HFF-Myc (cell line): ENCODE measurements at regions not wholly inside any gene's neighbourhood (a gene's known extent, or its start where the extent isn't known, plus 50 kb on each side); places are given as distances from the start of the nearest gene placed in this dataset.
A peak's percentile ranks its signal among the peaks of the same experiment; 100 is the strongest.
"Not testable (repeated sequence)": the region's sequence is repeated elsewhere in the genome, so short reads cannot be mapped to it uniquely, and the experiment has no call there.

Experiments used
- DNase-seq: peaks from one replicate; pipeline ENCODE4 v3.0.0-alpha.2; 2011; ENCODE audit warnings: low read depth; ENCODE audit errors: extremely low read depth
- H3K4me3 ChIP-seq: replicated peaks from 2 replicates; pipeline ENCODE4 v1.5.1; 2011; ENCODE audit warnings: low read depth, mild to moderate bottlenecking, control low read depth, low read length
- CTCF ChIP-seq: IDR thresholded peaks from 2 replicates; pipeline ENCODE4 v1.5.1; 2012; ENCODE audit warnings: mild to moderate bottlenecking, low read depth, low read length, control low read depth; ENCODE audit errors: missing control alignments

GRCh38 chr15:23869396-23869795 lies 182.3 kb upstream of the NDN start:
- H3K4me3 ChIP-seq = no peak overlapping the region
- TF ChIP-seq CTCF = no peak
- DNase-seq = no peak

- not testable (repeated sequence) for H3K4me3 ChIP-seq, DNase-seq
Observed at GRCh38 chr15:23873613-23874012, 186.5 kb upstream of the NDN start.

GRCh38 chr15:23877502-23878412 lies 190.7 kb upstream of the NDN start:
- DNase-seq = no peak
- TF ChIP-seq CTCF = peak; percentile 43
- no peak overlapping the region for H3K4me3 ChIP-seq

- no peak for DNase-seq
- no peak for TF ChIP-seq CTCF
- no peak overlapping the region for H3K4me3 ChIP-seq
Observed at GRCh38 chr15:23881291-23881690, 194.2 kb upstream of the NDN start.

GRCh38 chr15:23890218-23890617 lies 203.1 kb upstream of the NDN start:
- no peak for DNase-seq
- no peak overlapping the region for H3K4me3 ChIP-seq
- TF ChIP-seq CTCF = no peak

- no peak for DNase-seq
- no peak overlapping the region for H3K4me3 ChIP-seq
- TF ChIP-seq CTCF = no peak
Observed at GRCh38 chr15:23897091-23897490, 210.0 kb upstream of the NDN start.

GRCh38 chr15:23897531-23897930 lies 210.4 kb upstream of the NDN start:
- no peak for TF ChIP-seq CTCF
- no peak overlapping the region for H3K4me3 ChIP-seq
- DNase-seq = no peak
